Fibroblast of skin of right biceps (primary cell): ENCODE measurements at regions not wholly inside any gene's neighbourhood (a gene's known extent, or its start where the extent isn't known, plus 50 kb on each side); places are given as distances from the start of the nearest gene placed in this dataset.

Source experiments
- DNase-seq: peaks from one replicate; pipeline ENCODE4 v3.0.0-alpha.2; 2013

GRCh38 chr18:59954755-59955156 is 55.0 kb downstream of the PMAIP1 start:
- DNase-seq = peak; percentile 80

- DNase-seq = no peak
Measured at GRCh38 chr18:59954241-59954640, 54.4 kb downstream of the PMAIP1 start.
